C4-2B (cell line): ENCODE measurements at regions not wholly inside any gene's neighbourhood (a gene's known extent, or its start where the extent isn't known, plus 50 kb on each side); places are given as distances from the start of the nearest gene placed in this dataset.

ENCODE experiments used
- H3K27ac ChIP-seq: fragments of 450-650 bp; 2 replicates; pipeline ENCODE4 v1.5.1; 2017
- ZFX ChIP-seq: fragments of 450-650 bp; IDR thresholded peaks from 2 replicates; pipeline ENCODE4 v1.6.1; 2017
- TF ChIP-seq, protein P1 (sequence below): fragments of 450-650 bp; conservative IDR thresholded peaks from 2 replicates; pipeline ENCODE4 v1.5.1; 2017; ENCODE audit warnings: mild to moderate bottlenecking

DNA sequence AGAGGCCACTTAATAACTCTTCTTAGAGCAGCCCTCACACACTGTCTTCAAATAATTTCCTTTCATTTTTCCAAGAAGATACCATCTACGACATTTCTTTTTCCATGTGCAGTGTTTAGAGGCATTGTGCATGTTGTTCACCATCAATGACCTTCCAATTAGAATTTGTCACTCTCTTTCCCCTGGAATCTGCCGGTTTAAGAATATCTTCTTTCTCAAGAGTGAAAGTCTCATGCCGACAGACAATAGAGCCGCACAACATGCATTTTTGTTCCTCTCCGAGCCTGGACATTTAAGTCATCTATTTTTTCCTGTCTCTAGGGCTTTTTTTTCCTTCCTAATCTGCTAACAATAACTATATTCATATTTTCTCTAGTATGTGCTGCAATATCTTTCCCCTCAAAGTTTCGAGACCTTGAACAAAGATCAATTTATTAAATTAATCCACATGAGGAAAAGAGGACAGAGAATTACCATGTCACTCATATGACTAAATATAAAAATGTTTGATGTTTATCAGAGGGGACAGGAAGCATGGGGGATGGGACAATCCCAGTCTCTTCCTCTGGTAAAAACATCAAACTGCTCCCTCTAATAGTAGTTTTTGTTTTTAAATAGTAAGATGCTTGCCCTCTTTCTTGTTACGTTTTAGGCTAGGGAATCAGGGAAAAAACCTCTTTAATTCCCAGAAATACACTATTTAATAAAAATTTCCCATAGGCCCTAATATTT, 893.4 kb downstream of the C6orf118 start:
- no peak for TF ChIP-seq ZFX
- TF ChIP-seq, protein P1, sequence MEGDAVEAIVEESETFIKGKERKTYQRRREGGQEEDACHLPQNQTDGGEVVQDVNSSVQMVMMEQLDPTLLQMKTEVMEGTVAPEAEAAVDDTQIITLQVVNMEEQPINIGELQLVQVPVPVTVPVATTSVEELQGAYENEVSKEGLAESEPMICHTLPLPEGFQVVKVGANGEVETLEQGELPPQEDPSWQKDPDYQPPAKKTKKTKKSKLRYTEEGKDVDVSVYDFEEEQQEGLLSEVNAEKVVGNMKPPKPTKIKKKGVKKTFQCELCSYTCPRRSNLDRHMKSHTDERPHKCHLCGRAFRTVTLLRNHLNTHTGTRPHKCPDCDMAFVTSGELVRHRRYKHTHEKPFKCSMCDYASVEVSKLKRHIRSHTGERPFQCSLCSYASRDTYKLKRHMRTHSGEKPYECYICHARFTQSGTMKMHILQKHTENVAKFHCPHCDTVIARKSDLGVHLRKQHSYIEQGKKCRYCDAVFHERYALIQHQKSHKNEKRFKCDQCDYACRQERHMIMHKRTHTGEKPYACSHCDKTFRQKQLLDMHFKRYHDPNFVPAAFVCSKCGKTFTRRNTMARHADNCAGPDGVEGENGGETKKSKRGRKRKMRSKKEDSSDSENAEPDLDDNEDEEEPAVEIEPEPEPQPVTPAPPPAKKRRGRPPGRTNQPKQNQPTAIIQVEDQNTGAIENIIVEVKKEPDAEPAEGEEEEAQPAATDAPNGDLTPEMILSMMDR = no peak
- no peak overlapping the region for H3K27ac ChIP-seq

DNA sequence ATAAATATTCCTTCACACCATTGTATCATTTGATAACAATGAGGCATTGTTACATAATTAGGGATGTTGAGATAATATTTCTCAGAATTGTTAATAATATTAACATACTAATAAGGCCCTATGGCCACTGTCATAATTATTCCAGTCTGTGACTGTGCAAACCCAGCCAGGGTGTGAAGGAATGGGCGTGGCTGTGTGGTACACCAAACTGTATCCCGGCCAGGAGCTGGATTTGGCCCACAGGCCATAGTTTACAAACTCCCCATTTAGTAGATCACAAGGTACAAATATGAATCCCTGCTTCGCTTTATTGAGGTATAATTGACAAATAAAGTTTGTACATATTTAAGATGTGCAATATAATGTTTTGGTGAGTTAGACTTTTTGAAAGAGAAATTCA, 894.7 kb downstream of the C6orf118 start:
- no peak overlapping the region for H3K27ac ChIP-seq
- TF ChIP-seq, protein P1 = no peak
- TF ChIP-seq ZFX = no peak

DNA sequence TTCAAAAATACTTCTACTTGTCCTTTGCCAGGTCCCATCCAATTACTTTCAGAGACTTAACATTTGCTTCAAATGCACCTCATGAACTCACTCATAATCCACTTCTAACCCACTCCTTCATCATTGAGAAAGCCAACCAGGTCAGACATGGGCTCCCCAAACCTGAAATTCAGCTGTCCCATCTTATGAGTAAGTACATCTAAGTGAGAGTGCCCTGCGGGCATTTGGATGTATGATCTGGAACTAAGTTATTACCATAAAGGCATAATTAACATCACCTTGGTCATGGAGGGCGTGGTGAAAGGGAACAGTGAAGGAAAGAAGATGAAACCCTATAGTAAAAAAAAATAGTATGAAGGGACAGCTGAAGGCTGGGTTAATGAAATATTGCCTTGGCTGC, 896.8 kb downstream of the C6orf118 start:
- TF ChIP-seq, protein P1 = no peak
- TF ChIP-seq ZFX = no peak

DNA sequence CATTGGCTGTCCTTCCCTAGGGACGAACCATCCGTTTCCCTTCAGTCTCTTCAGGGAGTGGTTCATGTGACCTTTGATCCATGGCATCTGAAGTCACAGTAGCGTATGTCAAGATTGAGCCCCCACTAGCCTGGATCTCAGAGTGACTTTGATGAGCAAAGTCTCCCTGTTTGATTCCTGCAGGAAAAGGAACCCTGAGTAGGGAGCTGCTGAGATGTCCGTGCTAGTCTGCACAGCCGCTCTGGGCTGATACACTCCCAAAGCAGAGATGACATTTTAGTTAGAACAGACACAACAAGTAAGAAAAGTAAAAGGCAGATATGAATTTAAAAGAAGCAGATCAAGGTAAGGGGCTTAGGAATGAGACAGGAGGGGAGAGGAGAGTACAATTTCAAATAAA, 899.4 kb downstream of the C6orf118 start:
- TF ChIP-seq ZFX = no peak
- TF ChIP-seq, protein P1 = no peak
- no peak overlapping the region for H3K27ac ChIP-seq

More for the DNA sequence above, 896.8 kb downstream of the C6orf118 start:
- no peak overlapping the region for H3K27ac ChIP-seq

DNA sequence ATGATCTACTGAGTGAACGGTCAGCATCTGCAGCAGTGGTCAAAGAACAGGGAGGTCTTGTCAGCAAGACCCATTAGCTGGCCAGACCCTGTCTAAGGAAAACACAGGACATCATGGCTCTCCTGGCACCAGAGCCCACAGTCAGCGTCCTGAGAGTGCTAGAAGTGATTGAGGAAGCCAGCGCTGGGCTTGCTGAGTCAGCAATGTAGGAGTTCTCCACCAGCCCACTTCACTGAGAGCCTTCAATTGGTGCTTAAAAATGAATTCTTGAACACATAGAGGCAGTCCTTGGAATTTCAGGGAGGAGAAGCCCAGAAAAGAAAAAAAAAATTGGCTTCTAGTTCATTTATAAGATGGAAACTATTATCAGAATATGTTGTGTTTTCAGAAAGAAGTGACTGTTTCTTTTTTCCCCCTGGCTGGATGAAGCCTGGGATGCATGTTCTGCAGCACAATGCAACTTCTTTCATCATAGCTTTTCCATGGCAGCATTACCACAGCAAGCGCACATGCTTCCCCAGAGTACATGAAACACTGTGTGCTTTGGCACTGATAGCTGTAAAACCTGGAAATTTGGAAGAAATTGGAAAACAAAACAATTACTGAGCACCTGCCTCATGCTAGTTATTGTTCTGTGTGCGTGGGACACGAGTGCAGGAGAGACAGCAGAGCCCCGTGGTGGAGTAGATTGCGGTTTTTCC, 899.9 kb downstream of the C6orf118 start:
- TF ChIP-seq ZFX = no peak
- TF ChIP-seq, protein P1 = no peak
- H3K27ac ChIP-seq = no peak overlapping the region

DNA sequence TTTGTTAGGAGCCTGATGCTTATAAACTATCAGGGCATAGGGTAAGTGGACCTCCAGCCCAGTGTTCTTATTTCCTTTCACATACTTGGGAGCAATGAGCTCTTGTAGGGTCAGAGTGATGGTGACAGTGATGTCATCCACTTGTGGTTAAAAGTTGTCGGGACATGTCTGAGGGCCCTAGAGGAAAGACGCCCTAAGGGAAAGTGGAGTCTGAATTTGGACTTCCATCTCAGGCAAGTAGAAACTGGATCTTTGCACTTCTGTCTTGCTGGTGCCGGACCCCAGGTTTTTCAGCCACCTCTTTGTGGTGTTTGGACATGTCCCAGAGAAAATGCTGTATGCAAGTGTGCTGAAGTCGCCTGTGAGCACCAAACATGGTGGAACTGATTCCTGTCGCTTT, 900.5 kb downstream of the C6orf118 start:
- TF ChIP-seq, protein P1 = no peak
- no peak for TF ChIP-seq ZFX
- H3K27ac ChIP-seq = no peak overlapping the region

DNA sequence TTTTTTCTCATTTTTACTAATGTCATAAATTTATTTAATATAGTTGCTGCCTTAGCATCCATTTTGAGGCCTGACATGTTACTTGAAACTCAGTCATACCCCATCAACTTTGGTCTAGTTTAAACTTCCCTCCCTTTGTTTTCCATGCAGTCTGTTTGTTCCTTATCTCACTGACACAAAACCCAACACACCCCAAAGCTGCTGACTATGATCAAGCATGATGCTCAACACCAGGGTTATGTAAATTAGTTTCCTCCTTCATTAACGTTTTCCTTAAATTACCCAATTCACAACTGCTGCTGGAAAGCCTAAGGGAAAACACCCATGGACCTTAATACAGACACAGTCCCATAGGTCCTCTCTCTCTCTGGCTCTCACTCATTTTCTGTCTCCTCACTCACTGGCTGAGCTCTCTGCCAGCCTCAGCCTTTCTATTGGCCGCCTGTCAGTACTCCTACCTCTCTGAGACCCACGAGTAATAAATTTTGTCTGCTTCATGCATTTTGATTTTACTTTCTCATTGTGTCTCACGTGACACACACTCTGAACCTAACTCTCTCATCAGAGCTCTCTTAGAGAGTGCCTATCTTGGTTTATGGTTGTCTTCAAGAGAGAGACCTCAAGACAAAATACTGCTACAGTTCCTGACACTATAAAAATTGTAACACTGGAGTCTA, 904.5 kb downstream of the C6orf118 start:
- H3K27ac ChIP-seq = no peak overlapping the region
- TF ChIP-seq ZFX = no peak
- TF ChIP-seq, protein P1 = no peak
